Hepatocyte (in vitro differentiated cells): ENCODE measurements at regions not wholly inside any gene's neighbourhood (a gene's known extent, or its start where the extent isn't known, plus 50 kb on each side); places are given as distances from the start of the nearest gene placed in this dataset.
A peak's percentile ranks its signal among the peaks of the same experiment; 100 is the strongest.

Experiments
- DNase-seq: peaks from one replicate; pipeline ENCODE4 v3.0.0-alpha.2; 2016; ENCODE audit warnings: low spot score
- H2AFZ ChIP-seq: fragments of 200-600 bp; sonication (generic); 2 replicates; pipeline ENCODE4 v1.6.0; 2016; ENCODE audit warnings: antibody characterized with exemption, mild to moderate bottlenecking
- H3K27ac ChIP-seq: fragments of 200-600 bp; sonication (generic); 2 replicates; pipeline ENCODE4 v1.5.1; 2016; ENCODE audit warnings: mild to moderate bottlenecking
- H3K27me3 ChIP-seq: fragments of 200-600 bp; sonication (generic); 2 replicates; pipeline ENCODE4 v1.6.1; 2016
- H3K36me3 ChIP-seq: fragments of 200-600 bp; sonication (generic); replicated peaks from 2 replicates; pipeline ENCODE4 v1.5.1; 2016; ENCODE audit warnings: low read depth; ENCODE audit not compliant: insufficient read depth
- H3K4me1 ChIP-seq: fragments of 200-600 bp; sonication (generic); 2 replicates; pipeline ENCODE4 v1.5.1; 2016; ENCODE audit warnings: mild to moderate bottlenecking, moderate library complexity; ENCODE audit not compliant: insufficient read depth
- H3K4me2 ChIP-seq: fragments of 200-600 bp; sonication (generic); 2 replicates; pipeline ENCODE4 v1.6.0; 2016
- H3K4me3 ChIP-seq: fragments of 200-600 bp; sonication (generic); 2 replicates; pipeline ENCODE4 v1.5.1; 2016; ENCODE audit warnings: mild to moderate bottlenecking
- H3K79me2 ChIP-seq: fragments of 200-600 bp; sonication (generic); 2 replicates; pipeline ENCODE4 v1.6.0; 2017; ENCODE audit warnings: mild to moderate bottlenecking
- H3K9me2 ChIP-seq: fragments of 200-600 bp; sonication (generic); replicated peaks from 2 replicates; pipeline ENCODE4 v1.6.0; 2017; ENCODE audit warnings: mild to moderate bottlenecking; ENCODE audit not compliant: insufficient read depth
- H3K9me3 ChIP-seq: fragments of 200-600 bp; sonication (generic); 2 replicates; pipeline ENCODE4 v1.5.1; 2016; ENCODE audit warnings: low read depth, mild to moderate bottlenecking
- H4K20me1 ChIP-seq: fragments of 200-600 bp; sonication (generic); 2 replicates; pipeline ENCODE4 v1.6.0; 2016; ENCODE audit warnings: mild to moderate bottlenecking; ENCODE audit not compliant: insufficient read depth, poor library complexity, severe bottlenecking
- CTCF ChIP-seq: fragments of 200-600 bp; sonication (generic); IDR thresholded peaks from 2 replicates; pipeline ENCODE4 v1.5.1; 2016; ENCODE audit warnings: antibody characterized with exemption, mild to moderate bottlenecking; ENCODE audit not compliant: poor library complexity
- EZH2 ChIP-seq: fragments of 200-600 bp; sonication (generic); IDR thresholded peaks from 2 replicates; pipeline ENCODE4 v1.6.1; 2016; ENCODE audit warnings: antibody characterized with exemption, mild to moderate bottlenecking, borderline replicate concordance
- EZH2phosphoT487 ChIP-seq: fragments of 200-600 bp; sonication (generic); IDR thresholded peaks from one replicate; pipeline ENCODE4 v1.6.1; 2018; ENCODE audit warnings: antibody characterized with exemption, mild to moderate bottlenecking, low read depth, moderate library complexity; ENCODE audit not compliant: unreplicated experiment, severe bottlenecking
- WGBS: methylation state at CpG from one replicate; pipeline ENCODE4 v1.1.6; 2016; ENCODE audit warnings: low lambda C conversion rate; ENCODE audit errors: missing lambda C conversion rate; 5-methylcytosine and 5-hydroxymethylcytosine counted together

- Histone ChIP-seq H3K27me3 (no peaks in the 10 kb centered on the region), H3K9me2 (no peaks in the 10 kb centered on the region), H3K27ac (peak overlapping the region; percentile 91), H4K20me1 (no peaks in the 10 kb centered on the region), H3K9me3 (no peaks in the 10 kb centered on the region), H3K4me2 (peak overlapping the region; percentile 20), H3K4me3 (no peak overlapping the region), H2AFZ (no peak overlapping the region), H3K36me3 (no peaks in the 10 kb centered on the region), H3K79me2 (no peaks in the 10 kb centered on the region), H3K4me1 (peaks cover 18% of the 10 kb centered on the region)
- DNase-seq = peak; percentile 75
- TF ChIP-seq EZH2 (no peak), CTCF (no peak)
- WGBS = 39% methylated on average over 7 of the region's 7 CpGs
These were observed 90.1 kb upstream of the IRF2BP2 start for GRCh38 chr1:234699795-234700665.

GRCh38 chr1:234698686-234699085 lies 88.7 kb upstream of the IRF2BP2 start:
- H3K4me3 ChIP-seq = no peak overlapping the region
- H3K79me2 ChIP-seq = no peaks in the 10 kb centered on the region
- no peak overlapping the region for H3K4me2 ChIP-seq
- H3K27me3 ChIP-seq = no peaks in the 10 kb centered on the region
- H3K36me3 ChIP-seq = no peaks in the 10 kb centered on the region
- H3K9me3 ChIP-seq = no peaks in the 10 kb centered on the region
- TF ChIP-seq CTCF = no peak
- TF ChIP-seq EZH2 = no peak
- no peak for TF ChIP-seq EZH2phosphoT487
- DNase-seq = no peak
- H3K27ac ChIP-seq = peak overlapping the region; percentile 91
- no peaks in the 10 kb centered on the region for H4K20me1 ChIP-seq
- no peak overlapping the region for H2AFZ ChIP-seq
- 92% methylated on average over 6 of the region's 6 CpGs for WGBS
- no peaks in the 10 kb centered on the region for H3K9me2 ChIP-seq
- H3K4me1 ChIP-seq = peaks cover 18% of the 10 kb centered on the region

- no peak overlapping the region for H3K4me2 ChIP-seq
- 87% methylated on average over 8 of the region's 8 CpGs for WGBS
These were observed 87.8 kb upstream of the IRF2BP2 start for GRCh38 chr1:234697741-234698140.

More at GRCh38 chr1:234697741-234698140, 87.8 kb upstream of the IRF2BP2 start:
- Histone ChIP-seq H3K9me3 (no peaks in the 10 kb centered on the region), H3K9me2 (no peaks in the 10 kb centered on the region), H3K79me2 (no peaks in the 10 kb centered on the region), H4K20me1 (no peaks in the 10 kb centered on the region), H3K4me3 (no peak overlapping the region), H3K4me1 (peaks cover 18% of the 10 kb centered on the region), H2AFZ (no peak overlapping the region), H3K27me3 (no peaks in the 10 kb centered on the region), H3K36me3 (no peaks in the 10 kb centered on the region), H3K27ac (no peak overlapping the region)
- DNase-seq = no peak
- TF ChIP-seq EZH2phosphoT487 (no peak), CTCF (no peak), EZH2 (no peak)
